IPS-NIHi7 (cell line): ENCODE measurements at regions not wholly inside any gene's neighbourhood (a gene's known extent, or its start where the extent isn't known, plus 50 kb on each side); places are given as distances from the start of the nearest gene placed in this dataset.
"Not testable (repeated sequence)": the region's sequence is repeated elsewhere in the genome, so short reads cannot be mapped to it uniquely, and the experiment has no call there.

Experiments
- DNase-seq: peaks from one replicate; pipeline ENCODE4 v3.0.0; 2012; ENCODE audit warnings: mixed read lengths; ENCODE audit errors: extremely low spot score

DNA sequence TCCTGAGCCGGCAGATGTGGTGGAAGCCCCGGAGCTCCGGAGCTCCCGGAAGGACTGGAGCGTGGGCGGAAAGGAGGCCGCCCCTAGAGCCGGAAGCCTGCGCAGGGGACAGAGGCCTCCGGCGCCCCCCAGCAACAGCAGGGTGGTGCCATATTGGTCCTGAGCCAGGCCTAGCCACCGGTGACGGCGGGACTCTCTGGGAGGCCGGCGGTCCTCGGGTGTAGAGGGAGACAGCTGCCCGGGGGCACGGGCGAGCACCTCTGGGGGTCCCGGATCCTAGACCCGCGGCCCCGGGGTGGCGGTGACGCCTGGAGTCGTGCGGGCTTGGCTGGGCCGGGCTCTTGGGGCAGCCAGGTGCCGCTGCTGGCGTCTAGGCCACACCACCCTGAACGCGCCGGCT lies 1472.2 kb downstream of the FOXD4L5 start:
- DNase-seq: not testable (repeated sequence)

DNA sequence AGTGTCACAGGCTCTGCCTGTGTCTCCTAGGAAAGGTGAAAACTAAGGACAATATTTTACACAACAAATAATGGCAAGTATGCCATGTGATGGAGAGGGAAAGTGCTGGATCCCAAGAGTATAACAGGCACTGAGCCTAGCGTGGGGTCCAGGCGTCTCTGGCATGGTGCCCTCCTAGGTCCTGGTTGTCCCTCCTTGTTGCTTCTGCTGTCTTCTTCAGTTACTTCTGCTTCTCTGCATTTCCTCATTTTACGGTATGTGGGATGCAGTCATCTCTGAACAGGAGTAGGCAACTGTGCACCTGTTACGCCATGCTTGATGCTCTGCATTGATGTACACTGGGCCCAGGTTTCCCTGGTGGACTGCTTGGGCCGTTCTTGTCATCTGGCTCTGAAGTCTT lies 1480.8 kb downstream of the FOXD4L5 start:
- DNase-seq: not testable (repeated sequence)

DNA sequence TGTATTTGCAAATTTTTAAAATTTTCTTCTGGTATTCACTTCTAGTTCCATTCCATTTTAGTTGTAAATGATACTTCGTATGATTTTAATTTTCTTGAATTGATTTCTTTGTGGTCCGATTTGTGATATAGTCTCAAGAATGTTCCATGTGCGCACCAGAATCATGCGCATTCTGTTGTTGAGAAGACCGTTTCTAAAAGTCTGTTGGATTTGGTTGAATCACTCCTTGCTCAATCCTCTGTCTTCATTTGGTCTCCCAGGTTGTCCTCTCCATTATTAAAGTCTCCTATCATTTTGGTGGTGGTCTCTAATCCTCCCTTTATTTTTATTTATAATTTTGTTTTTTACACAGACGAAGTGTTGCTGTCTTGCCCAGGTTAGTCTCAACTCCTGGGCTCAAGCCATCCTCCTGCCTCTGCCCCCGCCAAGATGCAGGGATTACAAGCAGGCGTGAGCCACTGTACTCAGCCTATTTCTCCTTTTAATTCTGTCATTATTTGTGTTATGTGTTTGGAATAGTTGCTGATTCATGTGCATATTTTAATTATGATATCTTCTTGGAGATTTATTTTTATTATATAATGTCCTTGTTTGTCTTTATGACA lies 1490.8 kb downstream of the FOXD4L5 start:
- not testable (repeated sequence) for DNase-seq

DNA sequence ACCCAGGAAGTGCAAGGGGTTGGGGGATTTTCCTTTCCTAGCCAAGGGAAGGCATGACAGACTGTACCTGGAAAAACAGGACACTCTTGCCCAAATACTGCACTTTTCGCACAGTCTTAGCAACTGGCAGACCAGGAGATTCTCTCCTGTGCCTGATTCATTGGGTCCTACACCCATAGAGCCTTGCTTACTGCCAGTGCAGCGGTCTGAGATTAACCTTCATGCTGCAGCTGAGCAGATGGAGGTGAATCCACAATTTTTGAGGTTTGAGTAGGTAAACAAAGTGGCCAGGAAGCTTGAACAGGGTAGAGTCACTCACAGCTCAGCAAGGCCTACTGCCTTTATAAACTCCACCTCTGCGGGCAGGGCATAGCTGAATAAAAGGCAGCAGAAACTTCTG lies 1497.6 kb downstream of the FOXD4L5 start:
- DNase-seq: not testable (repeated sequence)

DNA sequence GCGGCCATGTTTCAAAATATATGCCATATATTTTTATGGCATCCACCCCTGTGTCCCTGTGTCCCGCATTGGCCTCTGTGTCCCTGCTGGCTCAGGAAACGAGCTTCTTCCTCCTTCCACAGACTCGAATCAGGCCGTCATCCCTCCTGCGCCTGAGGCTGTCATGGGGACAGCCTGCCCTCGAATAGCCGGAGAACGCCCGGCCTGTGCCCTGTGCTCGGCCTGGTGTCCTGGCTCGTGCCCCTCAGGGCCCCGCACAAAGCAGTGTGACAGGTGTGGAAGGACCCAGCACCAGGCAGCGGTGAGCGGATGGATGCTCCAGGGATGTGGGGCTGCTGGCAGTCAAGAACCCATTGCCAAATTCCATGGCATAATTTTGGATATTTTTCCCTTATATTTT lies 1500.0 kb downstream of the FOXD4L5 start:
- not testable (repeated sequence) for DNase-seq

DNA sequence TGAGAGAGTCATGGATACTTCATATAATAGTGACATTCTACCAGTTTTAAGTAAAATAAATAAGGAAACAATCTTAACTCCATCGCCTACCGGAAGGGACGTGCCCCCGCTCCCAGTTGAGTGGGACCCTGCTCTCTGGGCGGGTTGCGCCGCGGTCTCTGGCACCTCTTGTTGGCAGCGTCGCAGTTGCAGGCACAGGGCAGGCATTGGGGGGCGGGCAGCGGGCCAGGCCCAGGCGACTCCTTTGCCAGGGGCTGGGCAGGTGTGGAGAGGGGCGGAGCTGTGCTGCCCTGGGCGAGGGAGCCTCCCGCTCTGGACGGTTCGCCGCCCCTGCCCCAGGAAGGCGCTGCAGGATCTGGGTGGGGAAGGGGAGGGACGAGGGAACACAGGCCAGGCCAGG lies 1500.6 kb downstream of the FOXD4L5 start:
- not testable (repeated sequence) for DNase-seq

DNA sequence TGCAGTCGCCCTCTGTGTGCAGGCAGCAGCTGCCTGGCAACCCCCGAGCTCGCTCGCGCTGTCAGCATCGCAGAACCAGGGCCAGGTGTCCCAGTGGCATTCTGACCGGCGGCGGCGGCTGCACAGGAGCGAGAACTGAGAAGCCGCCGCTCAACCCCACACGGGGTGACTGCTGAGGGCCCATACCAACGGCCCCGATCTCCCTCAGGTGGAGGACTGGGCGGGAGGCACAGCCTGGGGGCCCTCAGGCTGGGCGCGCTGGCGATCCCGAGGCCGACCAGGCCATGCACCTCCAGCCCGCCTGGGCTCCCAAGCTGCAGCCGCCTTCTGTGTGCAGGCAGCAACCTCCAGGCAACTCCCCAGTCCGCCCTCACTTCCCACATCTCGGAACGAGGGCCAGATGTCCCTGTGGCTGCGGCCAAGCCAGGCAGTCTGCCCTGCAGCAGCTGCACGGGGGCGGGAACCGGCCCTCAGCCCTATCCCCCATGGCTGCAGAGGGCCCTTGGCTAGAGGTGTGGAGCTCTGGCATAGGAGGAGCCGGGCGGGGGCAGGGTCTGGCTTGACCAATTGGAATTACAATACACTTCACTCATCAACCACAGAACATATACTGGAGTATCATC lies 1503.1 kb downstream of the FOXD4L5 start:
- not testable (repeated sequence) for DNase-seq

DNA sequence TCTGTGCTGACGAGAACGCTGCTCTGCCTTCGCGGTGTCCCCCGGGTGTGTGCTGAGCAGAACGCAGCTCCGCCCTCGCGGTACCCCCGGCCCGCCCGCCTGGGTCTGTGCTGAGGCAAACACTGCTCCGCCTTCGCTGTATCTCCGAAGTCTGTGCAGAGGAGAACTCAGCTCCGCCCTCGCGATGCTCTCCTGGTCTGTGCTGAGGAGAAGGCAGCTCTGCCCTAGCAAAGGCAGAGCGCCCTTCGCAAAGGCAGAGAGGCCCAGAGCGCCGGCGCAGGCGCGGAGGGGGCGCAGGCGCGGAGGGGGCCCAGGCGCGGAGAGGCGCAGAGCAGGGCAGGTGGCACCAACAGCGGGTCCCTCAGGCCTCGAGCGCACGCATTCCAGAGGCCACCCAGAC lies 1503.6 kb downstream of the FOXD4L5 start:
- DNase-seq: not testable (repeated sequence)

DNA sequence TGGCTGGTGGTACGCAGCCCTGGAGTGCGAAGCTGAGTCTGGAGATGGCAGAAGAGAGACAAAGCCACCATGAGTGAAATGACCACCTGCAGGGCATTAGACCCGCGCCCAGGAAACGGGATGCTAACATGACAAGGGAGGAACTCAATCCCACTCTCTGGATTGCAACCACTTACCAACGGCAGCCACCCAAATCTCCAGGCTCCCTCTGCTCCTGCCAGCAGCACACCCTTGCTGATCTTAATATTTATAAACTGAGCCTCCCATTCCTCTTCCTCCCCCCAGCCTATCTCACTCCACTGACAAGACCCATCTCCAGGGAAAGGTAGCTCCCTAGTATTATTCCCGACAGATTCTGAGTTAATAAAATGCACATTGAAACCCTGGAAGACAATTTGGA lies 1508.8 kb downstream of the FOXD4L5 start:
- DNase-seq: not testable (repeated sequence)

DNA sequence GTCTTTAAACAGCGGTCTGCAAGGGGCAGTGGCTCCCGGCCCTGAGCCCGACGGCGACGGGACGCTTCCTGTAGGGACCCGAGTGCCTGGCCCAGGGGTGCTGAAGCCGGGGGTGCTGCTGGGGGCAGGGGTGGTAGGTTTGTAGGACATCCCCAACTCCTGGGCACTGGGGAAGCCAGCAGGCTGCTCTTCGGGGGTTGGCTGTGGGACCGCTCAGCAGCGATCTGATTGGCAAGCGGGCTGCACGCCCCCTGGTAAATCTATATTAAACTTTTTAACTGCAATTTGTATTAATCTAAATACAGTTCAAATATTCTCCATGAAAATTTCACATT lies 1510.0 kb downstream of the FOXD4L5 start:
- DNase-seq: not testable (repeated sequence)

DNA sequence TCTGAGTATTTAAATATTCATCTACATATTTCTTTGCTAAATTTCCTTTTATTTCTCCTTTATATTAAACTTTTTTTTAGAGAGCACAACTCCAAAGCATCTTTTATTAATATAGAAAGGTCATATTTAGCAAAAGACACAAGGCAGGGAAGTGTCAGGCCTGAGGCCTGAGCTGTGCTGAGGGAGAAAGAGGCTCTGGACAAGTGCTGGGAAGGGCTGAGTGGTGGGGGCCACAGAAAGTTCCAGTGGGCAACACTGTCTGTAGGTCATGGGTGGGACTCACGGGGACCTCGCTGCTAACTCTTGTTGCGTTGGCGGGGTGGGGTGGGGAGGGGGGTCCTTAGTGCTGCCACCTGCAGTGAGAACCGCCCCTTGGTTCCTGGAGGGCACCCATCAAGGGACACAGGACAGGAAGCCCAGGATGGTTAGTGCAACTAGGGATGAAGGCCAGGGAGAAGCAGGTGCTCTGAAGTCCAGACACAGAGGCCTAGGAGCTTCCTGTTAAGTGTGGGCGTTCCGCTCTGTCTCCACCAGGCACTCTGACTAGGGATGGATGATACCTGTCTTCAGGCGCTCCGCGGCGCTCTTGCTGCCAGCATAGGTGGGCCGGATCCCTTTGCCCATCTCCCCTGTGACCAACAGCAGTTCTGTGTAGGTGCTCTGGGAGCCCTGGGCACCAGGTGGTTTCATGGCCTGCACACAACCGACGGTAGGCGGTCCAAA lies 1510.5 kb downstream of the FOXD4L5 start:
- DNase-seq: not testable (repeated sequence)

DNA sequence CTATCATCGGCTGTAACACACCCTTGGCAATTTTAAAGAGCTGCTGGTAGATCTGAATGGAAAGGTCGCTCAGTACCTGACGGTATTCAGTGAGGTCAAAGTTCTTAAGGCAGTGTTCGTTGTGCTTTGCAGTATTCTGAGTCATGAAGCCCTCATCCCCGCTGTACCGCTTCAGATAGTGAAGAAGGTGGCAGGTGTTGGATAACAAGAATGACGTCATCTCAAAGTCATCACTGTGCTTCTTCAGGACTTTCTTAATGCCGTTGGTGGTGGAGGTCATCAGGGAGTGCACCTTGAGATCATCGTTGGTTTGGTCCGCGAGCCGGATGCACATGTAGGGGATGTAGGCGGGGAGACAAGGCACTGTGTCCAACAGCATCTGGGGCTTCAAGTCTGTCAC lies 1522.8 kb downstream of the FOXD4L5 start:
- DNase-seq: not testable (repeated sequence)

DNA sequence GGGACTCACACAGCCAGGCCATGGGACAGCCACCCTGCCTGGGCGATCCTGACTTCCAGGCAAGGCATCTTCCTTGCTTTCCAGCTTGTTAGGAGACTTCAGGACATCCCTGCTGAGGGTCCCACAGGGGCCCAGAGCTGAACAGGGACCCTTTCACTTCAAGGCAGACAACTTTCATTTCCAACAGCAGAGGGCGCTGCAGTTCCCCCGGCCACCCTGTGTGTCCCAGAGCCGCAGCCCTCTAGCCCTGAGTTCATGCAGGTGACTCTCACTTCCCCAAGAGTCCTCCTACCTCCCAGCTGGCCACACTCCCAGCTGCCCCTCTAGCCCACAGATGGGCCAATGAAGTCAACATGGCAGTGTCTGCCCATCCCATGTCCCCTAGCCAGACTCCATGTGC lies 1556.0 kb downstream of the FOXD4L5 start:
- DNase-seq: not testable (repeated sequence)

DNA sequence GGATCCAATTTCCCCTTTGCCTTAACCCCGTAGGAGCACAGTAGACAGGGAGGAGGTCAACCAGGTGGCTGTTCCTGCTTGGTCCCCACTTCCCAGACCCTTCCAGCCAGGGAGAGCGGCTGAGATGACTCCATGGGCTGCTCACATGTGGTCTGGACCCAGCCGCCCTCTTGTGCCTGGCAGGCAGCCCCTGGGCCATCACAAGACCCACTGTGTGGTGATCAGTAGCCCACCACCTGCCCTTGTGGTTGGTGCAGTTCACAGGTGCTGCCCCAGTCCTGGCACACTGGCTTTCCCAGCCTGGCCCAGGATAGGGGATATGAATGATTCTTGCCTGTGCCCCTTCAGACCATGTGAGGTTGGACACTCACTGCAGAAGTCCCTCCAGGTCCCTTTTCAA lies 1556.7 kb downstream of the FOXD4L5 start:
- DNase-seq: no peak

DNA sequence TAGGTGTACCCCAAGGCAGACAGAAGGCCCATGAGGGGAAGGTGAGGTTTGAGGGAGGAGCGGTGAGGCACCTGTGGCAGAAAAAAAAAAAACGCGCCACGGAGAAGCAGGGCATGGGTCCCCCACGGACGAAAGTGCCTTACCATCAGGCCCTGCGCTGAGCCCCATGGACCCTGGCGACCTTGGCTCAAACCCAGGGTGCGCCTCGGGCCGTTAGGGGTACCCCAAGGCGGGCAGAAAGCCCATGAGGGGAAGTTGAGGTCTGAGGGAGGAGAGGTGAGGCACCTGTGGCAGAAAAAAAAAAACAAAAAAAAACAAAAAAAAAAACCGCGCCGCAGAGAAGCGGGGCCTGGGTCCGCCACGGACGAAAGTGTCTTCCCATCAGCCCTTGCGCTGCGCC lies 1576.7 kb downstream of the FOXD4L5 start:
- not testable (repeated sequence) for DNase-seq

DNA sequence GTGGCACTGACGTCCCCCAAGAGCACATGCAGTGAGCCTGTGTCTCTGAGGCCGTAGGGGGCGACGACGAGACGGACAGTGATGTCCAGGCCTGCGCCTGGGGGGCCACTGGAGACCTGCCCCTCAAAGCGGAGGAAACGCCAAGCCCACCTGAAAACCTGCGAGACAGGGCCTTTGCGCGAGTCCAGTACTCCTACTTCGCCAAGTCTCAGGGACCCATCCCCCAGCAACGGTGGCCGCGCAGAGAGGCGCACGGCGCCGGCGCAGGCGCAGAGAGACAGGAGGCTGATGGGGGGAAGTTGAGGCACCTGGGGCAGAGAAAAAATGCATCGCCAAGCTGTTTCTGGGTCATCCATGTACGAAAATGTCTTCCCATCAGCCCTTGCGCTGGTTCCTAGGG lies 1580.6 kb downstream of the FOXD4L5 start:
- DNase-seq: not testable (repeated sequence)

DNA sequence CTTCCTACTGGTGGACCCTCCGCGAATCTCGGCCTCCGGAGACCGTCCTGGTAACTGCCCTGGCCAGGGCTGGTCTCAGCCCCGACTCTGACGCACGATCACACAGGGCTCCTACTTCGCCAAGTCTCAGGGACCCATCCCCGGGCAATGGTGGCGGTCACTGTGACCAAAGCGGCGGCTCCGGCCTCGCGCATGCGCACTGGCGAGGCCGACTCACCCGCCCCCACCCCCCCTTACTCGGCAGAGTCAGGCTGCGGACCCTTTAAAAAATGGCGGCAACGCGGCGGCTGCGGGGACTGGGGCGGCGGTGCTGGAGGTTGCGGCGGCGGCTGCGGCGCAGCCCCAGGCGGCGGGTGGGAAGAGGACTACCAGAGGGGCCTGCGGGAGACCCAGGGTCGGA lies 1581.3 kb downstream of the FOXD4L5 start:
- DNase-seq: not testable (repeated sequence)

DNA sequence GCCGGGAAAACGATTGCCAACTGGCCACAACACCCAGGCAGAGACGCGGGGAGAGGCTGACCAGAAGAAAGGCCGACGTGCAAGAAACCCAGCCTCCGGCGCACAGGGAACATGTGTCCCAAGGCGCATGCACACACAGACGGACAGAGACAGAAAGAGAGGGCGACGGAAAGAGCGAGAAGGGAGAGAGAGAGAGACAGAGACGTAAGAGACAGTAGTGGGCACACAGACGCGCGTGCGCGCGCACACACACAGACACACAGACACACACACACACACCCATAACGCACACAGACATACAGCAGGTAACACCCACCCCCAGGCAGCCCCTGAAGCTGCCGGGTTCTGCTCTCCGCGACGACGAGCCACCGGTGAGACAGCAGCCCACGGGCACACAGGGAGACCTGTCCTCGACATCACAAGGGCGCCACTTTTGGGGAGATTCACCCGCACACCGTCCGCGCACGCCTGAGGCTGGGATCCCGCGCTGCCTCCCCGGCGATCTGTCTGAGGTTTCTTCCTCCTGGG lies 1581.8 kb downstream of the FOXD4L5 start:
- not testable (repeated sequence) for DNase-seq
